Activated CD4-positive, alpha-beta T cell treated with anti-CD3 and anti-CD28 coated beads, Interleukin-2, amount 10 ng/mL, durations not matched to agents 24 days and 14 days (primary cell): ENCODE measurements at regions not wholly inside any gene's neighbourhood (a gene's known extent, or its start where the extent isn't known, plus 50 kb on each side); places are given as distances from the start of the nearest gene placed in this dataset.

Experiments
- DNase-seq: peaks from one replicate; pipeline ENCODE4 v3.0.0; 2022
- H3K27ac Mint-ChIP-seq: one replicate; pipeline ENCODE4 v1.8.0; 2022; ENCODE audit warnings: mild to moderate bottlenecking, mixed read lengths
- H3K27me3 Mint-ChIP-seq: one replicate; pipeline ENCODE4 v1.8.0; 2022; ENCODE audit warnings: mixed read lengths
- H3K36me3 Mint-ChIP-seq: one replicate; pipeline ENCODE4 v1.8.0; 2022; ENCODE audit warnings: low read depth, mild to moderate bottlenecking, mixed read lengths
- H3K4me1 Mint-ChIP-seq: one replicate; pipeline ENCODE4 v1.8.0; 2021; ENCODE audit warnings: mixed read lengths
- H3K4me3 Mint-ChIP-seq: one replicate; pipeline ENCODE4 v1.8.0; 2022; ENCODE audit warnings: mild to moderate bottlenecking, moderate library complexity, mixed read lengths
- H3K9me3 Mint-ChIP-seq: one replicate; pipeline ENCODE4 v1.8.0; 2021; ENCODE audit warnings: mixed read lengths
- intact Hi-C: fragments of 100-400 bp; cut with micrococcal nuclease; formaldehyde crosslinking; loops from one replicate; pipeline ENCODE4 v1.15.1; 2023

- H3K9me3 Mint-ChIP-seq = peaks cover 11% of the 10 kb centered on the region
- H3K4me1 Mint-ChIP-seq = peaks cover 15% of the 10 kb centered on the region
- H3K4me3 Mint-ChIP-seq = no peak overlapping the region
- peaks cover 7% of the 10 kb centered on the region for H3K36me3 Mint-ChIP-seq
- DNase-seq = no peak
- no peak overlapping the region for H3K27ac Mint-ChIP-seq
- no peaks in the 10 kb centered on the region for H3K27me3 Mint-ChIP-seq
- intact Hi-C loops = no loop called here
Observed at GRCh38 chr12:14272956-14273912, 92.2 kb upstream of the ATF7IP start.

- intact Hi-C loops = no loop called here
- no peak for DNase-seq
- H3K4me3 Mint-ChIP-seq = no peak overlapping the region
- H3K9me3 Mint-ChIP-seq = peaks cover 11% of the 10 kb centered on the region
- H3K27me3 Mint-ChIP-seq = no peaks in the 10 kb centered on the region
- H3K27ac Mint-ChIP-seq = no peak overlapping the region
- peaks cover 9% of the 10 kb centered on the region for H3K36me3 Mint-ChIP-seq
- H3K4me1 Mint-ChIP-seq = peaks cover 15% of the 10 kb centered on the region
Observed at GRCh38 chr12:14273913-14274311, 91.6 kb upstream of the ATF7IP start.

- Mint-ChIP-seq H3K36me3 (peaks cover 9% of the 10 kb centered on the region), H3K4me1 (peaks cover 15% of the 10 kb centered on the region), H3K4me3 (no peak overlapping the region), H3K9me3 (peaks cover 8% of the 10 kb centered on the region), H3K27me3 (no peaks in the 10 kb centered on the region), H3K27ac (no peak overlapping the region)
- no peak for DNase-seq
- intact Hi-C loops = no loop called here
Observed at GRCh38 chr12:14275111-14275510, 90.4 kb upstream of the ATF7IP start.

GRCh38 chr12:14275886-14276285, 89.6 kb upstream of the ATF7IP start:
- Mint-ChIP-seq H3K4me1 (peaks cover 15% of the 10 kb centered on the region), H3K27ac (no peak overlapping the region), H3K4me3 (no peak overlapping the region), H3K36me3 (peaks cover 10% of the 10 kb centered on the region), H3K27me3 (no peaks in the 10 kb centered on the region), H3K9me3 (peaks cover 8% of the 10 kb centered on the region)
- DNase-seq = peak; percentile 69
- intact Hi-C loops = no loop called here

GRCh38 chr12:14278294-14278953, 87.1 kb upstream of the ATF7IP start:
- H3K27ac Mint-ChIP-seq = peak overlapping the region; percentile 51

GRCh38 chr12:14279845-14280244, 85.6 kb upstream of the ATF7IP start:
- intact Hi-C loops = loop anchor here (2.0 kb wide), 1 partner anchor 23 kb away; no protein-coding TSS in a partner anchor
- no peak for DNase-seq
- Mint-ChIP-seq H3K27ac (no peak overlapping the region), H3K9me3 (peaks cover 9% of the 10 kb centered on the region), H3K4me3 (no peak overlapping the region), H3K4me1 (peaks cover 6% of the 10 kb centered on the region), H3K27me3 (no peaks in the 10 kb centered on the region), H3K36me3 (peaks cover 8% of the 10 kb centered on the region)

More at GRCh38 chr12:14278294-14278953, 87.1 kb upstream of the ATF7IP start:
- peaks cover 10% of the 10 kb centered on the region for H3K36me3 Mint-ChIP-seq
- no peak for DNase-seq
- H3K27me3 Mint-ChIP-seq = no peaks in the 10 kb centered on the region
- H3K4me3 Mint-ChIP-seq = no peak overlapping the region
- intact Hi-C loops = loop anchor here (2.0 kb wide), 1 partner anchor 22 kb away; no protein-coding TSS in a partner anchor
- H3K4me1 Mint-ChIP-seq = peaks cover 10% of the 10 kb centered on the region
- peaks cover 5% of the 10 kb centered on the region for H3K9me3 Mint-ChIP-seq

- peaks cover 3% of the 10 kb centered on the region for H3K36me3 Mint-ChIP-seq
Observed at GRCh38 chr12:14280921-14281320, 84.6 kb upstream of the ATF7IP start.

GRCh38 chr12:14281539-14281938, 83.9 kb upstream of the ATF7IP start:
- intact Hi-C loops = no loop called here
- Mint-ChIP-seq H3K4me1 (no peaks in the 10 kb centered on the region), H3K27ac (no peak overlapping the region), H3K4me3 (no peak overlapping the region), H3K36me3 (peaks cover 3% of the 10 kb centered on the region), H3K9me3 (peaks cover 9% of the 10 kb centered on the region), H3K27me3 (no peaks in the 10 kb centered on the region)
- DNase-seq = no peak

More at GRCh38 chr12:14280921-14281320, 84.6 kb upstream of the ATF7IP start:
- intact Hi-C loops = no loop called here
- no peaks in the 10 kb centered on the region for H3K27me3 Mint-ChIP-seq
- no peak for DNase-seq
- H3K27ac Mint-ChIP-seq = no peak overlapping the region
- peaks cover 9% of the 10 kb centered on the region for H3K9me3 Mint-ChIP-seq
- H3K4me1 Mint-ChIP-seq = peaks cover under 1% of the 10 kb centered on the region
- no peak overlapping the region for H3K4me3 Mint-ChIP-seq

GRCh38 chr12:14283489-14284144, 81.9 kb upstream of the ATF7IP start:
- peaks cover 3% of the 10 kb centered on the region for H3K36me3 Mint-ChIP-seq
- no peaks in the 10 kb centered on the region for H3K4me1 Mint-ChIP-seq
- no peak overlapping the region for H3K4me3 Mint-ChIP-seq
- peaks cover 9% of the 10 kb centered on the region for H3K9me3 Mint-ChIP-seq
- intact Hi-C loops = no loop called here
- no peak overlapping the region for H3K27ac Mint-ChIP-seq
- no peaks in the 10 kb centered on the region for H3K27me3 Mint-ChIP-seq
- no peak for DNase-seq

GRCh38 chr12:14284184-14284722, 81.2 kb upstream of the ATF7IP start:
- no peaks in the 10 kb centered on the region for H3K27me3 Mint-ChIP-seq
- H3K27ac Mint-ChIP-seq = no peak overlapping the region
- H3K9me3 Mint-ChIP-seq = peaks cover 13% of the 10 kb centered on the region

GRCh38 chr12:14289601-14290000, 75.9 kb upstream of the ATF7IP start:
- H3K4me3 Mint-ChIP-seq = no peak overlapping the region
- no peaks in the 10 kb centered on the region for H3K27me3 Mint-ChIP-seq
- no peak overlapping the region for H3K27ac Mint-ChIP-seq
- peaks cover 15% of the 10 kb centered on the region for H3K9me3 Mint-ChIP-seq
- no peaks in the 10 kb centered on the region for H3K36me3 Mint-ChIP-seq
- DNase-seq = no peak
- intact Hi-C loops = no loop called here
- H3K4me1 Mint-ChIP-seq = no peaks in the 10 kb centered on the region

More at GRCh38 chr12:14284184-14284722, 81.2 kb upstream of the ATF7IP start:
- no peak for DNase-seq
- intact Hi-C loops = no loop called here
- Mint-ChIP-seq H3K4me1 (no peaks in the 10 kb centered on the region), H3K4me3 (no peak overlapping the region), H3K36me3 (peaks cover 2% of the 10 kb centered on the region)

GRCh38 chr12:14290951-14291350, 74.5 kb upstream of the ATF7IP start:
- DNase-seq = no peak
- no peaks in the 10 kb centered on the region for H3K36me3 Mint-ChIP-seq

GRCh38 chr12:14303661-14304155, 61.8 kb upstream of the ATF7IP start:
- Mint-ChIP-seq H3K4me1 (no peaks in the 10 kb centered on the region), H3K36me3 (peaks cover 2% of the 10 kb centered on the region), H3K4me3 (no peak overlapping the region), H3K27ac (no peak overlapping the region), H3K27me3 (no peaks in the 10 kb centered on the region), H3K9me3 (peaks cover 13% of the 10 kb centered on the region)
- intact Hi-C loops = no loop called here
- DNase-seq = no peak

More at GRCh38 chr12:14290951-14291350, 74.5 kb upstream of the ATF7IP start:
- H3K27ac Mint-ChIP-seq = no peak overlapping the region
- intact Hi-C loops = no loop called here
- H3K27me3 Mint-ChIP-seq = no peaks in the 10 kb centered on the region
- no peaks in the 10 kb centered on the region for H3K4me1 Mint-ChIP-seq
- no peak overlapping the region for H3K4me3 Mint-ChIP-seq
- H3K9me3 Mint-ChIP-seq = peaks cover 21% of the 10 kb centered on the region
